Suppressor macrophage treated with lipopolysaccharide for 1 hour (primary cell): ENCODE measurements at regions not wholly inside any gene's neighbourhood (a gene's known extent, or its start where the extent isn't known, plus 50 kb on each side); places are given as distances from the start of the nearest gene placed in this dataset.
"Not testable (repeated sequence)": the region's sequence is repeated elsewhere in the genome, so short reads cannot be mapped to it uniquely, and the experiment has no call there.

ENCODE experiments used
- DNase-seq, 3 donors: peaks; one replicate each; pipeline ENCODE4 v3.0.0-alpha.2; 2020 to 2022

GRCh38 chr2:45102579-45103117 is 93.4 kb upstream of the SIX2 start:
- DNase-seq = no peak

DNA sequence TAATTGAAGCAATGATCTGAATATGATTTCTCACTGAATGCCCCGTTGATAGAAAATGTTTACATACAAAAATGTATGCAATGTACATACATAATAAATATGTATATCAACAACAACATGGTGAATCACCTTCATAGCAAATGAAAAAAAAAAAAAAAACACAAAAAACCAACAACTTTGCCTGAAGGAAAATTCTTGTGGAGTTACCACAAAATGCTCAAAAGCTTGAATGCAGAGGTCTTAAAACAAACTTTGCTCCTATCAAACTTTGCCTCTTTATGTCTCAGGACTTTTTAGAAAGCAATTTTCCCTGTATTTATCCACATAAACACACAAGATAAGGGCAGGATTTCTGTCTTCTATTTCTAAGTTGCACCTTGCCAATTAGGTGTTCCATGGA is 92.9 kb upstream of the SIX2 start:
- no peak for DNase-seq

- DNase-seq = no peak
Observed at GRCh38 chr2:45096996-45097395, 87.7 kb upstream of the SIX2 start.

DNA sequence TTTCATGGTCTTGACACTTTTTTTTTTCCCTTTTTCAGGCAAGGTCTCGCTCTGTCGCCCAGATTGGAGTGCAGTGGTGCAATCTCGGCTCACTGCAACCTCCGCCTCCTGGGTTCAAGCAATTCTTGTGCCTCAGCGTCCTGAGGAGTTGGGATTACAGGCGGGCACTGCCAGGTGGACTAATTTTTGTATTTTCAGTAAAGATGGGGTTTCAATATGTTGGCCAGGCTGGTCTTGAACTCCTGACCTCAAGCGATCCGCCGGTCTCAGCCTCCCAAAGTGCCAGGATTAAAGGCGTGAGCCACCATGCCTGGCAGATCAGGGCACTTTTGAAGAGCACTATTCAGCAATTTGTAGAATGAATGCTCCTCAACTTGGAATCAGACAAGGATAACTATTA is 86.8 kb upstream of the SIX2 start:
- not testable (repeated sequence) for DNase-seq

DNA sequence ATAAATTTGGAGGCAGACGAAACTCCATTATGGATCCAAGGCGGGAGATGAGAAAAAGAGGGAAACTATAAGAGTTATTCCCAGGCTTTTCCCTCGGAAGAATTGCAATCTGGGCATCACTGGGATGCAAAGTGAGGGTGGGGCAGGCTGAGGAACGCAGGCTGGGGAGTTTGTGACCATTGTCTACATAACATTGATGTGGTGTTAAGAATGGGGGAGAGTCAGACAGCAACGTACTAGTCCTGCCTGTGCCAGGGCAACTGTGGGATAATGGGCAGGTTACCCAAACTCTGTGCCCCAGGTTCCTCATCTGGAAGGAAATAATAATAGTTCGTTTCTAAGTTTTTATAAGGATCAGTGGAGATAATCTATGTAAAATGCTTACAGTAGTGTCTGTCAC is 84.4 kb upstream of the SIX2 start:
- no peak for DNase-seq

- no peak for DNase-seq
Observed at GRCh38 chr2:45093181-45093580, 83.9 kb upstream of the SIX2 start.

- no peak for DNase-seq
Observed at GRCh38 chr2:45089554-45090261, 80.5 kb upstream of the SIX2 start.

DNA sequence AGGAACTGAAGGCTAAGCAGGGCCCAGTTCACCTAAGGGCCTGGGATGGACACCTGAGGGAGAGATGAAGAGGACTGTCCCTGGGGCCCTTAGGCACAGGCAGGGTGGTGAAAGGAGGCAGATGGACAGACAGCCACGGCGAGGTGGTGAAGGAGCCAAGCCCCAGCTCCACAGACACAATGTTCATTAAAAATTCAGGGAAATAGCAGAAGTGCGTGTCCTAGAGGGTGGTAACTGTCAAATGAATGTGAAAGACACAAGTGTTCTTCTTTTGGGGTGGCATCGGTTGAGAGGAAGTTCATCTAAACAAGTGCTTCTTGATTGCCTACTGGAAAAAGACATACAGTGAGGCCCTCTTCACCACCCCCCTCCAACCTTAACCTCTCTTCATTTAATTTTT is 76.2 kb upstream of the SIX2 start:
- DNase-seq = peak in 1 of 3 donors; percentile 9

DNA sequence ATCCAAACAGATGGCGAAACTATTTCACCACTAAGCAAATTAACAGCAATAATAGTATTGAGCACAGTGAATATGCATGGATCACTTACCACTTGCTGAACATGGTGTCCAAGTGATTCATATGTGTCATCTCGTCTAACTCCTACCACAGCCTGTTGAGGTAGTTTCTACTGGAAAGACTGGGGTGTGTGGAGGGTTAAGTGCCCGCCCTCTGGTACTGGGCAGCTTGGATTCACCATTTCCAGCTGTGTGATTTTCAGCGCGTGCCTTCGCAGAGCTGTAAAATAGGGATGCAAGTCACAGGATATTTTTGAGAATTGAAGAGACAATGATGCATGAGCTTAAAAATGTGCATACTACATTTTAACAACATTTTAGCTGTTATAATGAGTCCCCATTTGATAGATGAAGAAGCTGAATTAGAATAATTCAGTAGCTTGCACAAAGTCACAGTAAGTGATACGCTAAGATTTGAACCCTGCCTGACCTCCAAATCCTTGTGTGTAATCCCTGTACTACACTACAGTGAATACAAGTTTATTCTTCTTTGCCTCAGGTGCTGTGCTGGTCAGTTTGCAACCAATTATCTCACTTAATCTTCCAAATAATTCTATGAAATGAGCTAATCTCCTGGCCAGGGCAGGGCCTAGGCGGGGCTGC is 75.2 kb upstream of the SIX2 start:
- DNase-seq = no peak

DNA sequence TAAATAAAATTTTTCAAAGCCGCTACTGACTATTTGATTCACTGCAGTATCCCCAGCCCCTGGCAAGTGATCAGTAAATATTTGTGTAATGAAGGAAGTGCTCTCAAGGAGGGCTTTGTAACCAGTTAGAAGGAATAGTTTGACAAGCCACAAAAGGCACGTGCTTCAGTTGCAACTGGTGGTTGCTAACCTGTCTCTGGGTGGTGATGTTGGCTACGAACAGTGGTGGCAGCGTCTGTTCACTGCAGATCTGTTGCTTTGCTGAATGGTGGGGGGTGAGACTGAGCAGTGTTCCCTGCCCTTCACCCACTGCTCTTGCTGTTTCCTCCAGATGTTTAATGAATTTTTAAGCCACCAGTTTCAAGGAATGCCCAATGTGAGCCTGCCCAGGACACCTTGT is 73.9 kb upstream of the SIX2 start:
- no peak for DNase-seq

GRCh38 chr2:45074713-45075112 is 65.5 kb upstream of the SIX2 start:
- DNase-seq = no peak

DNA sequence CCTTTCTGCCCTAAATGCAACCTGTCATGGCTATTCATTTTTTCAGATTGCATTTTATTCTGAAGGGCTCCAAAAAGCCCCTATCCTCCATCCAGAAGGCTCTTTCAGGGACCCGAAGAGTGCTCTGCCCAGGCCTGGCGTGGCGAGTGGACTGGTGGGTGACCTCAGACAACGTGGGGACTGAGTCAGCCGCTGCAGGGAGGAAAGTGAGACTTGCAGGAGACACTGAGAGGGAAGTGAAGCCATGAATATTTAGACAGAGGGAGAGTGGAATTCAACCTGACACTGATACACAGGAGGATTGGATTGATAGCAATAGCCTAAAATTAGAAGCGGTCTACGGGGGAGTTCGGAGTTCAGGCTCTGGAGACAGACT is 63.6 kb upstream of the SIX2 start:
- no peak for DNase-seq

- no peak for DNase-seq
Observed at GRCh38 chr2:45072064-45072861, 63.0 kb upstream of the SIX2 start.

- no peak for DNase-seq
Observed at GRCh38 chr2:45070113-45070652, 60.9 kb upstream of the SIX2 start.

GRCh38 chr2:45069684-45070083 is 60.4 kb upstream of the SIX2 start:
- no peak for DNase-seq

- DNase-seq = no peak
Observed at GRCh38 chr2:45068571-45069140, 59.4 kb upstream of the SIX2 start.

- DNase-seq = no peak
Observed at GRCh38 chr2:45067859-45068570, 58.8 kb upstream of the SIX2 start.
